ENCODE measurements at regions not wholly inside any gene's neighbourhood (a gene's known extent, or its start where the extent isn't known, plus 50 kb on each side); places are given as distances from the start of the nearest gene placed in this dataset.

DNA sequence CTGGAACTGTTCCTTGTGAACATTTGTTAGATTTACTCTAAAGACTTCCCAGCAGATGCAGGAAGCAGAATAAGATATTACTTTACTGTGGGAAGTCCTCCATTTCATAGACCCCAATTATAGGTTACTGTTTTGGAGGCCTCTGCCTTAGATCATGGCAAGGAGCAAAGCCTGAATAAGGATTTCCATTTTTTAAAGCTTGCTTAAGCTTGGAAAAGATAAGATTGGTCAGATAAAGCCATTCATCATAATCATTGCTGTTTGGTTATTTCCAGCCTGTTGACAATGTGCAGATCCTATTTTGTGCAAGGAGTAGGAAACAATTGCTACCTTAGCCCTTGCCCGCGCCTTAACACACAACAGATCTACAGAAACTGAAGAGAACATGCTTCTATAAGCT is 129.5 kb upstream of the ITGA1 start:
- Histone ChIP-seq H3K36me3 (ENCODE audit: control insufficient read depth, insufficient read depth, low read length) (no peaks in the 10 kb centered on the region), H2AFZ (peak overlapping the region; percentile 4), H3K4me3 (ENCODE audit: low read depth, low read length) (no peak overlapping the region), H3K79me2 (peaks cover 3% of the 10 kb centered on the region), H3K4me1 (peaks cover 3% of the 10 kb centered on the region), H3K27me3 (ENCODE audit: control insufficient read depth, insufficient read depth, low read length) (no peaks in the 10 kb centered on the region), H3K9me3 (ENCODE audit: control insufficient read depth, low read length) (no peaks in the 10 kb centered on the region), H3K9ac (no peak overlapping the region), H3K4me2 (ENCODE audit: low read length) (no peak overlapping the region), H3K27ac (no peak overlapping the region)
- TF ChIP-seq, protein P1, sequence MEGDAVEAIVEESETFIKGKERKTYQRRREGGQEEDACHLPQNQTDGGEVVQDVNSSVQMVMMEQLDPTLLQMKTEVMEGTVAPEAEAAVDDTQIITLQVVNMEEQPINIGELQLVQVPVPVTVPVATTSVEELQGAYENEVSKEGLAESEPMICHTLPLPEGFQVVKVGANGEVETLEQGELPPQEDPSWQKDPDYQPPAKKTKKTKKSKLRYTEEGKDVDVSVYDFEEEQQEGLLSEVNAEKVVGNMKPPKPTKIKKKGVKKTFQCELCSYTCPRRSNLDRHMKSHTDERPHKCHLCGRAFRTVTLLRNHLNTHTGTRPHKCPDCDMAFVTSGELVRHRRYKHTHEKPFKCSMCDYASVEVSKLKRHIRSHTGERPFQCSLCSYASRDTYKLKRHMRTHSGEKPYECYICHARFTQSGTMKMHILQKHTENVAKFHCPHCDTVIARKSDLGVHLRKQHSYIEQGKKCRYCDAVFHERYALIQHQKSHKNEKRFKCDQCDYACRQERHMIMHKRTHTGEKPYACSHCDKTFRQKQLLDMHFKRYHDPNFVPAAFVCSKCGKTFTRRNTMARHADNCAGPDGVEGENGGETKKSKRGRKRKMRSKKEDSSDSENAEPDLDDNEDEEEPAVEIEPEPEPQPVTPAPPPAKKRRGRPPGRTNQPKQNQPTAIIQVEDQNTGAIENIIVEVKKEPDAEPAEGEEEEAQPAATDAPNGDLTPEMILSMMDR (IDR thresholded peaks at IDR 0.05): no peak

DNA sequence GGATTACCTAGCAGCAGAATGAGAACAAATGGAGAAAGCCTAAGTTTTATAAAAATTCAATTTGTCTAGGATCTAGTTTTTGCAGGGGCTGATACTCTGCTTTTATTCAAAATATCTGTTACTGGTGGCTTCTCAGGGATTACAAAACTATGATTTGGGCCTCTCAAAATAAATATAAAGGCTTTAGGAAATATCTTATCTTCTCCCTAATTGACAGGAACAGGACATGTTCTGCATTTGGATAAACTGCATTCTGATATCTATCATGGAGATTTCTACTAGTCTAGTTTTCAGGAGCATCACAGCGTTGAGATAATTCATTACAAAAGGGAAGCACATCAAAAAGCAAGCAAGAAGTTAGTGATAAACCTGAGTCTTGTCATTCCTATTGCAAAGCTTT is 127.1 kb upstream of the ITGA1 start:
- Histone ChIP-seq H3K4me2 (ENCODE audit: low read length) (no peak overlapping the region), H2AFZ (no peak overlapping the region), H3K9me3 (ENCODE audit: control insufficient read depth, low read length) (no peaks in the 10 kb centered on the region), H3K79me2 (peaks cover 3% of the 10 kb centered on the region), H3K27me3 (ENCODE audit: control insufficient read depth, insufficient read depth, low read length) (no peaks in the 10 kb centered on the region), H3K27ac (no peak overlapping the region), H3K36me3 (ENCODE audit: control insufficient read depth, insufficient read depth, low read length) (no peaks in the 10 kb centered on the region), H3K4me3 (ENCODE audit: low read depth, low read length) (no peak overlapping the region), H3K9ac (no peak overlapping the region), H3K4me1 (peaks cover 9% of the 10 kb centered on the region)
- TF ChIP-seq, protein P1 (IDR thresholded peaks at IDR 0.05): no peak

DNA sequence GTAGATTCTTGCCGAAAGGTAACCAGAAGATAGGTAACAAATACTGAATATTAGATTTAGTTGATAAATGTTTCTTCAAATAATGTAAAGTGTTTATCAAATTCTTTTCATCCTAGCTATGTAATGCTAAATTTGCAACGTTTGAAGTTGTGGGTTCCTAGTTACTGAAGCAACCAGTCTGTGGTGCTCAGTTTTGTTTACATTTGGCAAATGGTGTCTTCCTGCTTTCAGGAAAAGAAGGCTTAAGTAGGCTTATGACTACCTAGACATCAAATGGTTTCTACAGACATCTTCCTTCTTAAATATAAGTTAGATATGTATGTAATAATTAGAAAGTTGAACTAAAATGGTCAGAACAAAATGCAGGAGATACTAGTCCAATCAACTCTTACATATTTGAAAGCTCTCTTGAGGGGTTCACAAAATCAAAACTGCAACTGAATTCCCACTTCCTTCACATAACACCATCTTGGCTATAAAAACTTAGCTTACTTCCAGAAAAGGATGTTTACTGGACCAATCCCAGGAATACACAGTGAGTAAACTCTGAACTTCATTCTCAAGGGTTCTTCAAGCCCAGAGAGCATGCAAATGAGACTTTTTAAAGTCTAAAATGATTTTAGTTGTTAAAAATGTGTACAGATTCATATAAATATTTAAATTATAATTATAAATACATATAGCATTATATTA is 125.7 kb upstream of the ITGA1 start:
- Histone ChIP-seq H3K79me2 (peaks cover 3% of the 10 kb centered on the region), H3K9ac (no peak overlapping the region), H3K27ac (no peak overlapping the region), H2AFZ (peak overlapping the region; percentile 4), H3K4me1 (peaks cover 18% of the 10 kb centered on the region), H3K36me3 (ENCODE audit: control insufficient read depth, insufficient read depth, low read length) (no peaks in the 10 kb centered on the region), H3K27me3 (ENCODE audit: control insufficient read depth, insufficient read depth, low read length) (no peaks in the 10 kb centered on the region), H3K4me3 (ENCODE audit: low read depth, low read length) (no peak overlapping the region), H3K4me2 (ENCODE audit: low read length) (no peak overlapping the region), H3K9me3 (ENCODE audit: control insufficient read depth, low read length) (no peaks in the 10 kb centered on the region)
- TF ChIP-seq, protein P1 (IDR thresholded peaks at IDR 0.05): no peak

DNA sequence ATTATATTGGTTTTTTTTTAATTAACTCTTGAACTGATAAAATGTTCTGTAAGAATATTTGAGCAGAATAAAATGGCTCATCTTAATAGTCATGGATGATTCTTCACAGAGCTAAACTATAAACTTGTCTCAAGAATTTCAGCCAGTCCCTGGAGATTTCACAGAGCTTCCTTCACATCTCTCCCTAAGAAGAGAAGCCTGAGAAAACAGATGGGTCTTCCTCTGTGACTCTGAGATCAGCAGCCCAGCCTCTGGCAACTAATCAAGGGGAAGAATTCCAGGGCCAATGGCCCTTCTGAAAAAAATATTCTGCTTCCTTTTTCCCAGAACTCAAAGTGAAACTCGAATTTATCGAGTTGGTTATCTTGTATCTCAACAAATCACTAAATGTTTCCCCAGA is 122.2 kb upstream of the ITGA1 start:
- Histone ChIP-seq H3K4me2 (ENCODE audit: low read length) (no peak overlapping the region), H2AFZ (peak overlapping the region; percentile 69), H3K27ac (peak overlapping the region; percentile 97), H3K27me3 (ENCODE audit: control insufficient read depth, insufficient read depth, low read length) (no peaks in the 10 kb centered on the region), H3K4me1 (peaks cover 36% of the 10 kb centered on the region), H3K4me3 (ENCODE audit: low read depth, low read length) (no peak overlapping the region), H3K36me3 (ENCODE audit: control insufficient read depth, insufficient read depth, low read length) (no peaks in the 10 kb centered on the region), H3K9ac (no peak overlapping the region), H3K9me3 (ENCODE audit: control insufficient read depth, low read length) (no peaks in the 10 kb centered on the region), H3K79me2 (peaks cover 3% of the 10 kb centered on the region)
- TF ChIP-seq, protein P1 (IDR thresholded peaks at IDR 0.05): no peak

DNA sequence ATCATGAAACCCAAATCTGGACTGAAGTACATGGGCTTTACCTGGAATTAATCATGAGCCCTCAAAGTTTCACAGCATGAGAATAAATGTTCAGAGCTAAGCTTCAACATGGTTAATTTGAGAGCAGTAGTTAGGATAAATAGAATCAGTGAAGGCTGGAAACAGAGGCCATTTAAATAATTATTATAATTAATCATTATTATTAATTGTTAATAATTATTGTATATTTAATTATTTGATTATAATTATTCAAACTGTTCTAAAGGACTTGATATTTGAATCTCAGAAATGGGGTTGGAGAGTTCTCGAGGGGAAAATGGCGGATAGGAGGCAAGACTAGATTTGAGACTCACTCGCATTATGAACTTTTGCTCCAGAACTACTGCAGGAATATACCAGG is 119.6 kb upstream of the ITGA1 start:
- Histone ChIP-seq H3K36me3 (ENCODE audit: control insufficient read depth, insufficient read depth, low read length) (no peaks in the 10 kb centered on the region), H3K4me3 (ENCODE audit: low read depth, low read length) (no peak overlapping the region), H3K9me3 (ENCODE audit: control insufficient read depth, low read length) (no peaks in the 10 kb centered on the region), H3K4me2 (ENCODE audit: low read length) (peak overlapping the region; percentile 60), H3K27ac (peak overlapping the region; percentile 97), H3K4me1 (peaks cover 45% of the 10 kb centered on the region), H3K79me2 (peaks cover 2% of the 10 kb centered on the region), H3K9ac (peak overlapping the region; percentile 20), H3K27me3 (ENCODE audit: control insufficient read depth, insufficient read depth, low read length) (no peaks in the 10 kb centered on the region), H2AFZ (peak overlapping the region; percentile 71)
- TF ChIP-seq, protein P1 (IDR thresholded peaks at IDR 0.05): no peak
